AG09309 (cell line): ENCODE measurements at regions not wholly inside any gene's neighbourhood (a gene's known extent, or its start where the extent isn't known, plus 50 kb on each side); places are given as distances from the start of the nearest gene placed in this dataset.

Experiments
- DNase-seq: peaks from one replicate; pipeline ENCODE4 v3.0.0-alpha.2; 2010; ENCODE audit warnings: low read depth
- H3K4me3 ChIP-seq: 2 replicates; pipeline ENCODE4 v1.5.1; 2011; ENCODE audit warnings: mild to moderate bottlenecking, low read depth, low read length, moderate library complexity; ENCODE audit not compliant: control insufficient read depth
- CTCF ChIP-seq: IDR thresholded peaks from 2 replicates; pipeline ENCODE4 v1.5.1; 2011; ENCODE audit warnings: mild to moderate bottlenecking, low read depth, low read length, inconsistent platforms; ENCODE audit not compliant: insufficient read depth, control insufficient read depth; ENCODE audit errors: missing control alignments

DNA sequence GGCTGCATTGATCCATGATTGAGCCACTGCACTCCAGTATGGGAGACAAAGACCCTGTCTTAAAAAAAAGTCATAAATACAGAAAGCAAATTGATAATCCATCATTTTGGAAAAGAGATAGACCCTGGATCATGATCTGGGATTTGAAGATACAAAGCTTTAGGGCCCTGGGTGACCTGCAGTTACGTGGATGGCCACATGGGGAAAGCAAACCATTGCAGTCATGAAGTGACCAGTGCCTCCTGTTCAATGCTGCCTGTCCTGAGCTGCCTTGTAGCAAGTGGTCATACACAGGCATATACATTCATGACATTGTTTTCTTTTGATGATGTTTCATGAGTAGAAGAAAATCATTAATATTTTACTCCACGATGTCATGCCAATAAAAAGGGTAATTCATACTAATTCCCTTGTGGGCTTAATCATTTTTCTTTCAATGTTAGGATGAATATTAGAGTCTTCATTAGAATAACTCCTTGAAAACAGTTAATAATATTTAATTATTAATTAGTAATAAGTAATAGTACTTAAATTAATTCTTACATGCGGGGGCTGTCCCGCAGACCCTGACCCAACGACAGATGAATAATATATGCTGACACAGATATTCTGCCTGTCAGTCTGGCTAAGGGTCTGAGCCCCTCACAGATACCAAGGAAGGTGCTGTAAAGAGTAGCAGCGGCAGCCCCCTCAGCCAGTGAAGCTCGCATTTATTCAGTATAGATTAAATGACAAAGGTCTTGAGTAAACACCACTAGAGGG lies 109.0 kb upstream of the UNC13C start:
- TF ChIP-seq CTCF: peak; percentile 8
- DNase-seq: no peak
- H3K4me3 ChIP-seq: no peak overlapping the region

GRCh38 chr15:53862386-53862785 lies 102.9 kb upstream of the WDR72 start:
- DNase-seq: no peak
- H3K4me3 ChIP-seq: no peak overlapping the region
- no peak for TF ChIP-seq CTCF

DNA sequence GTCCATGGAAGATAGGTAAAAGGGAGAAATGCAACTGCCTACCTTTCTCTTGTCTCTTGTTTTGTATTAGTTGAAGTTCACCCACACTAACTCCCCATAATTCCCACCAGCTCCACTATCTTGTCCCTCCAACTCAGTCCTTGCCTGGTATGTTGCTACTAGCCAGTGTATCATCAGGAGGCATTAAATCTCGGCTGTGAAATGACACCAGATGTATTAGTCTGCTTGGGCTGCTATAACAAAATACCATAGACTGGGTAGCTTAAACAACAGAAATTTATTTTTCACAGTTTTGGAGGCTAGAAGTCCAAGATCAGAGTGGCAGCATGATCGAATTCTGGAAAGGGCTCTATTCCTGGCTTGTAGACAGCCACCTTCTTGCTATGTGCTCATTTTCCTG lies 102.3 kb upstream of the WDR72 start:
- no peak overlapping the region for H3K4me3 ChIP-seq
- TF ChIP-seq CTCF: no peak
- DNase-seq: no peak

GRCh38 chr15:53851110-53851848 lies 91.8 kb upstream of the WDR72 start:
- no peak for DNase-seq
- no peak for TF ChIP-seq CTCF
- H3K4me3 ChIP-seq: no peak overlapping the region

GRCh38 chr15:53847745-53848144 lies 88.3 kb upstream of the WDR72 start:
- TF ChIP-seq CTCF: no peak
- no peak for DNase-seq
- no peak overlapping the region for H3K4me3 ChIP-seq

- no peak for TF ChIP-seq CTCF
- no peak for DNase-seq
- H3K4me3 ChIP-seq: no peak overlapping the region
These were observed 85.2 kb upstream of the WDR72 start for GRCh38 chr15:53844634-53845033.
